ENCODE measurements at regions not wholly inside any gene's neighbourhood (a gene's known extent, or its start where the extent isn't known, plus 50 kb on each side); places are given as distances from the start of the nearest gene placed in this dataset.

GRCh38 chr11:42713753-42714152 is 598.0 kb upstream of the API5 start (continued):
- TF ChIP-seq HMGXB4 (CRISPR knock-in tag; IDR thresholded peaks at IDR 0.05; ENCODE audit: borderline replicate concordance in 1 of 2, low read depth in 1 of 2): no peak
- TF ChIP-seq TEAD3 (CRISPR knock-in tag; optimal IDR thresholded peaks at IDR 0.05; ENCODE audit: borderline replicate concordance): no peak
- no peak for TF ChIP-seq HNRNPH1 (optimal IDR thresholded peaks at IDR 0.05; ENCODE audit: low read depth, low read length)
- no peak for TF ChIP-seq ZSCAN25 (CRISPR knock-in tag; IDR thresholded peaks at IDR 0.05)

- CTCF ChIA-PET (ENCODE audit: low intra/inter-chr PET ratio, low total read pairs): no interaction called here
- Histone ChIP-seq H3K4me2 (ENCODE audit: low read depth, low read length) (no peak overlapping the region), H3K27ac (ENCODE audit: extremely low read length, insufficient read depth, low read length) (no peak overlapping the region), H4K20me1 (ENCODE audit: insufficient read depth, low read length) (no peaks in the 10 kb centered on the region), H3K9me3 (ENCODE audit: low read length) (peaks cover 13% of the 10 kb centered on the region), H3K9ac (ENCODE audit: insufficient read depth, low read depth, low read length) (no peak overlapping the region), H3K4me3 (replicated peaks in 1 of 3; ENCODE audit: insufficient read depth in 1 of 3, low read depth in 2 of 3, low read length in 3 of 3) (no peak overlapping the region), H3K27me3 (ENCODE audit: control insufficient read depth in 1 of 2, insufficient read depth in 2 of 2, low read length in 2 of 2) (no peaks in the 10 kb centered on the region), H3K36me3 (replicated peaks in 1 of 2; ENCODE audit: control insufficient read depth in 1 of 2, insufficient read depth in 2 of 2, low read length in 2 of 2) (no peaks in the 10 kb centered on the region), H3K4me1 (ENCODE audit: insufficient read depth, low read length) (no peaks in the 10 kb centered on the region), H2AFZ (ENCODE audit: low read length) (no peak overlapping the region), H3K79me2 (ENCODE audit: insufficient read depth, low read length) (no peaks in the 10 kb centered on the region)
- POLR2A ChIA-PET: no interaction called here
- BruUV-seq (replicated peaks): no TSS peak
- no peak for DNase-seq (ENCODE audit: low spot score)
- 10% methylated on average over 3 of the region's 3 CpGs for whole genome bisulfite sequencing (ENCODE audit: low lambda C conversion rate)
- intact Hi-C loops (cut with micrococcal nuclease; ENCODE audit: unreplicated experiment) (no loop called here), in situ Hi-C loops (cut with HindIII; ENCODE audit: extremely low pct_ligation_motif_present, low pct_unique_long_range_greater_than_20kb) (no loop called here)
- no peak for ATAC-seq
- TF ChIP-seq PHB2 (IDR thresholded peaks at IDR 0.05; ENCODE audit: partially characterized antibody) (no peak), PLSCR1 (CRISPR knock-in tag; IDR thresholded peaks at IDR 0.05; ENCODE audit: borderline replicate concordance) (no peak), CENPX (CRISPR knock-in tag; IDR thresholded peaks at IDR 0.05) (no peak), ZNF468 (CRISPR knock-in tag; IDR thresholded peaks at IDR 0.05) (no peak)
- FAIRE-seq: no peak
Observed at GRCh38 chr11:42720716-42721563, 590.9 kb upstream of the API5 start.
